GM04504 (cell line): ENCODE measurements at regions not wholly inside any gene's neighbourhood (a gene's known extent, or its start where the extent isn't known, plus 50 kb on each side); places are given as distances from the start of the nearest gene placed in this dataset.

Experiments
- DNase-seq: peaks from one replicate; pipeline ENCODE4 v3.0.0-alpha.2; 2012; ENCODE audit warnings: low read depth

DNA sequence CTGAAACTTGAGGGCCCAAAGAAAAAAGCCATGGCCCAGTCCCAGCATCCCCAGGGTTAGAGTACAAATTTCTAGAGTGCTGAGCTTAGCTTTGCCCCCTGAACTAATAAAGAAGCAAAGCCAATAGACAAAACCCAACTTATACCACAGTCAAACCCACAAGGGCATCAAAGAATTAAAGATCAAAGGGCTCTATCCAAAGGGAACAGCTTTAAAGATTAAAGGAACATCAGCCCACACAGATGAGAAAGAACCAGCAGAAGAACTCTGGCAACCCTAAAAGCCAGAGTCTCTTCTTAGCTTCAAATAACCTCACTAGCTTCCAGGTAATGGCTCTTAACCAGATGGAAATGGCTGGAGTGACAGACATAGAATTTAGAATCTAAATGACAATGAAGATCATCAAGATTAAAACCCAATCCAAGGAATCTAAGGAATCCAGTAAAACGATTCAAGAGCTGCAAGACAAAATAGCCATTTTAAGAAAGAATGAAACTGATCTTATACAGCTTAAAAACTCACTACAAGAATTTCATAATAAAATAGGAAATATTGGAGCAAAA, 93.9 kb downstream of the YIPF5 start:
- no peak for DNase-seq

DNA sequence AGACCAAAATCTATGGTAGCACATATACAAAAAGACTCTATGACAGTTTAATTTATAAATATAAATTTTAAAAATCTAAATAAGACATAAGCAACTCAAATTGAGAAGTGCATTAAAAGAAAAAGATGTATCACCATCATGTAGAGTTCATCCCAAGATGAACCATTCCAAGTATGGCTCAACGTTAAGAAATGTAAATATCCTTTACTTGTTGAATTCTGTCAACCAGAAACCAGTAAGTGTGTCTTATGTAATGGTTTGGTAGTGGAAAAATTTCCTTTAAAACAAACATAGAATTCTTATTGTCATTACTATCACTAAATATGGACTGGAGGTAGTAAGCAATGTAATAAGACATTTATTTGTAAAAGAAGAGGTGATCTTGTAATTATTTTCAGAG, 87.3 kb downstream of the YIPF5 start:
- no peak for DNase-seq

DNA sequence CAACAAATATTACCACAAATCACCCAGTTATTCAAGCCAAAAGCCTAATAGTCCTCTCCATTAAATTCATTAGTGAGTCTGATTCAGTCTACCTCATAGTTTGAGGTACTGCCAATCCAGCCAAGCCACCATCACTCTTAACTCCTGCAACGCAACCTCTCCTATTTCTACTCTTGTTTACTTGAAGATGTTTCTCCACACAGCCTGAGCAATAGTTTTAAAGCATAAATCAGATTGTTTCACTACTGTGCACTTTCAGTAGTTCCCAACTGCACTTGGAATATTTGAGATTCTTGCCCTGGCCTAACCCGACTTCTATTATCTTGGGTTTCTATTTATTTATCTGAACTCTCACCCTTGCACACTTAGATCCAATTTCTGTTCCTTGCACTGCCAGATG, 85.5 kb downstream of the YIPF5 start:
- no peak for DNase-seq

DNA sequence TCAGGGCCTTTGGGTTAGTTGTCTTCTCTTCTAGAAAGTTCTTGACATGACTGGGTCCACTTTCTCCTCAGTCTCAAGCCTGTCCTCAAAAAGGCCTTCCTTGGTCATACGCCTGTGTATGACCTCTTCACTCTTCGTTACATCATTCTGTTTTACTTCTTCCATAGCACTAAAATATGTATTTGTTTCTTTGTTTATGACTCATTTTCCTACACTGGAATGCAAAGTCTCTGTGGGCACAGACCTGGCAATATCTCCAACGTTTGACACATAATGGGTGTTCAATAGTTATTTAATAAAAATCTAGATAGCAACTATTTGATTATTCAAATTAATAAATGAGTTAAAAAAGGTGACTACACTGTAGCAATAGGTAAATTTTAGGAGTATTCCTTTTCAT, 85.1 kb downstream of the YIPF5 start:
- no peak for DNase-seq

DNA sequence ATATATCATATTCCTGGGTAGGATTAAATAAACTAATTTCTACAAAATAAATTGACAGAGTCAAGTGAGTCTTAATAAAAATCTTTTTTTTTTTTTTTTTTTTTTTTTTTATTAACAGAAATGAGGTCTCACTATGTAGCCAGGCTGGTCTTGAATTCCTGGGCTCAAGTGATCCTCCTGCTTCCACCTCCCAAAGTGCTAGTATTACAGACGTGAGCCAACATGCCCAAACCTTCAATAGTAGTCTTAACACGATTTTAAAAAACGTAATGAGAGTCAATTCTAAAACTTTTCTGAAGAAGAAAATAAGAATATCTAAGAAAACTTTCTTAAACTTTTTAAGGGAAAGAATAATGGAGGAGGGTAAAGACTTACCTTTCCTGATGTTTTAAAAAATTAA, 84.2 kb downstream of the YIPF5 start:
- DNase-seq, result no peak

DNA sequence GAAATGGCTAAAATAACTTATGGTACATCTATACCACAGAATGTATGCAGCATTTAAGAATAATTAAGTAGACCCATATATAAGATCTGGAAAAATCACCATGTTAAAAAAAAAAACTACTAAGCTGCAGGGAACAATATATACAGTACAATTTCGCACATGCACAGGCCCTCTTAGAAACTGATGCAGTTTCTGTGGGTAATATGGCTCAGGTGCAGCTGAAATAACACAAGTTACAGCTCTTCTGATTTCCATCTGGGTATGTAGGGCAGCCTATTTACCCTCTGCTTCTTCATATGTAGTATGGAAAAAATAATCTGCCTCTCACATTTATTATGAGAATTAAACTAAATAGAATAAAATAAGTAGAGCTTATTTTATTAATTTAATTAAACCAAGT, 82.9 kb downstream of the YIPF5 start:
- no peak for DNase-seq

DNA sequence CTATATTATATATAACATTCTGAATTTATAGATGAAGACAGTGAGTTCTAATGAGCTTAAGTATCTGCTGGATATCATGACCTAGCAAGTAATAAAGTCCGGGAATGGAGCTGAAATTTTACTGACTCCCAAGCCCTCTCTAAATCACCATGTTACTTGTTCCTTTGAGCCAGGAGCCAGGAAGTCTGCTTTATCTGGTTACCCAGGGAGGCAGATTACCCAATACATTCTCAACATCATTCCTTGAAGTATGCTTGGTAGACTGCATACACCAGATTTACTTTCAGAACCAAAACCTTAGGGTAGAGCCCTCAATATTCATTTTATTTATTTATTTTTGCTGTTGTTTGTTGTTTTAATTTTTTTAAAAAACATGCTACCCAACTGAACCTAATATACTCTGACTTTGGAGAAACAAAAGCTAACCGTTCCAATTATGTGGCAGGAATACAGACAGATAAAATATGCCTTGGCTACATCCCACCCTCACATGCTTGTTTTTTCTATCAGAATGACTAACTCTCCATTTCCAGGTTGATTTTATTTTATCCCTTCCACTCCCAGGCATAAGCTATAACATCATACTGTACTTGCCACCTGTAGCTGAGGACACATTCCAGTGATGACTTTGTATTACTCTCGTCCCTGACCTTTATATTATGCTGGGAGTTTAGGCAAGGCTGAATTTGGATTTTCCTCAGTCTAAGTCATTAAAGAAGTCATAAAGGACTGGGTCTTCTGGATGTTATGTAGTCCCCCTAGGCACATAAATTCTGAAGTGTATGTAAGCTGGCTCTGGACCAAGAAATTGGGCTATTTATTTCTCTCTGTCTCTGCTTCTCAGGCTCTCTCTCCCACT, 82.0 kb downstream of the YIPF5 start:
- no peak for DNase-seq

DNA sequence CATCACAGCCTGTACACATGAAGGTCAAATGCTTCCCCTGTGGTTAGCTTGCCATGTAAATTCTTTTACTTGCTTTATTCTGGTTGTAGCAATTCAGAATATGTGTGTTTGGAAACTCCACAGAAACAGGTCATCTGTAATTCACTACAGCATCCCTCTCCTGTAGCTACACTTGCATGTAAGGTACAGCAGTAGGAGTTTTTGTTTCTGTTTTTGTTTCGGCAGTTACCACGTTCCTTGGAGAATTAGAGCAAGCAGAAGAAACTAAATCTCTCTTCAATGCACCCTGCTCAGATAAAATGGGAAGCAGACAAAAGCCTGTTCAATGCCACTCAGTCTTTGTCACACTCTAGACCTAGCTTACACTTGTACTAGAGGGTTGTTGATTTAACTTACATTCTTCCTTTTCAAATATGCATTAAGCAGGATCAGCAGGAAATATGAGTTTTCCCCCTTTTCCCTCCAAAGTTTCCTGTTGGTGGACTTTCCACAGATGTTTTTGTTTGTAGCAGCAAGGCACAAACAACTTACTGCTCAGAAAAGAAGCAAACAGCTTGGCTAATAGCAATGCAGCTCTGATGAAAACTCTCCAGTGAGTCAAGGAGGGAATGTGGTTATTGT, 80.9 kb downstream of the YIPF5 start:
- DNase-seq, result no peak

DNA sequence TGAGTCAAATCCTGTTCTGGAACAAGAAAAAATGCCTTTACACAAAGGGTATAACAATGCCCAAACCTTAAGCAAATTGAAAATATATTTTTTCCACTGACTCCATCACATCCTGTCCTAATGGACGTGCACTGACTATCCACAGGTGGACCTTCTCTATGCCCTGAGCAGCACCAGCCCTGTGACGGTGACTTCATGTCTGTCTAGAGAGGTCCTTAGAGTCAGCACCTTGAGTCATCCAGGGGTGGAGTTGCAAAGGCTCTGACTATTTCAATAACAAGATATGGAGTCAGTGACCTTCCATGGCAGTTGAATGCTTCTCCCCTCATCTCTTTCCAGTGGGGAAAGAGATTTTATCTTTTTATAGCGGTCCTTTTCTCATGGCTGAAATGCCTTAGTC, 78.0 kb downstream of the YIPF5 start:
- DNase-seq, result no peak

DNA sequence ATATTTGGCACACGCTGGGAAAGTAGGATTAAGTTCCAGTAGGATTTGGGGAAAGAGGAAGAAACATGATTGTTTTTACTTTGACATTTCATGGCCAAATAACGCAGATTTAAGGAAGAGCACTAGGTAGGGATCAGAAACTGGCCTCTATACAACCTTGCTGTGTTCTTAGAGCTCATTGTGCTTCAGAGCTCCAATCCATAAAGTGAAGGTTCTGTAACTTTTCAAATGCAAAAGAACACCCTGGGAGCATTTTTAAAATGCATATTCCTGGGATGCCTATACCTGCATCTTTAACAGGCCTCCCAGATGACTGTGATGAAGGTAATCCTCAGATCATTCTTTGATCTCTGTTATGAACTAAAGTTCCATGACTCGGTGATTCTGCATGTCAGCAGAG, 77.1 kb downstream of the YIPF5 start:
- no peak for DNase-seq

DNA sequence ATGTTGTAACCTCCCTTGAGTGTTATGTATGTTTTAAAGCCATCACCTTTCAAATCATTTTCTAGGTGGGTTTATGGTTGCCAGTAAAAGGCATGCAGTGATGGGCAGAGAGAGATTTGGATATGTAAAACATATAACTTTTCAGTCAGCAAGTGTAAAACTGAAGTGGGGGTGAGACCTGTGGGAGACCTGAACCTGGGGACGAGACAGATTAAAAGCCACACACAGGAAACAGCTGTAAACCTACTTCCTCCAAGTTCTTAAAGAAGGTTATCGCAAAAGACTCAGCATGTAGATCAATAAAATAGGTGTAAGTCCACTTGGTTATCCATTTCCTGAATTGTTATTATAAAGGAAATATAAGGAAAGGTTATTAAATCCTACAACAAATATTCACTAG, 76.6 kb downstream of the YIPF5 start:
- DNase-seq, result no peak

DNA sequence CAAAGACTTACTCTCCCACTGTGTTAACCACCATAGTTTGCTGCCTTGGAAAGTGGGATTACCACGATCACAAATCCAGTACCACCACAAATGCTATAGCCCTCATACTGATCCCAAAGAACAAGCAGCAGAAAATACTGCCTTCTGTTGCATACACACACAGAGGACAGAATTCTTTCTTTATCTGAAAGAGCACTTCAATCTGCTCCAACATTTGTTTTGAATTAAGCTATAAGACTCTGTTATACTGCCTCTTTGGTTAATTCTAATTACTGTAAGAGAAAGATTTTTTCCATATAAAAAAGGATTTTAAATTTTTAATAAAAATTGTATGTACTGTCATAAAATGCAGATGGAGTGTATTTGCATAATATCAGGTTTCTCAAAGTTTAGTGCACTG, 69.8 kb downstream of the YIPF5 start:
- DNase-seq, result no peak

DNA sequence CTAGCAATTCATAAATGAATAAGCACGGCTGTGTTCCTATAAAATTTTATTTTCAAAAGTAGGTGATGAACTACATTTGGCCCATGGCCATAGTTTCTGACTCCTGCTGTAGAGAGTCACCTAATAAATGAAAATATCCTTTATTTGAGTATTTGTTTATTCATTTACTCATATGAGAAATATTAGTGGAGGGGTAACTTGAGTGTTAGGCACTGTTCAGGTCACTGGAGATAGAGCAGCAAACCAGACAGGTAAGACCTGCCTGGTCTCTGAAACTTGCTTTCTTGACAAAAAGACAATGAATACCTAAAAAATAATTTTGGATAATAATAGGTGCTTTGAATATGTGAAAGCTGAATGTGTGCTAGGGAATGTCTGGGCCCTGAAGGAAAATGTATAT, 68.8 kb downstream of the YIPF5 start:
- DNase-seq, result no peak

DNA sequence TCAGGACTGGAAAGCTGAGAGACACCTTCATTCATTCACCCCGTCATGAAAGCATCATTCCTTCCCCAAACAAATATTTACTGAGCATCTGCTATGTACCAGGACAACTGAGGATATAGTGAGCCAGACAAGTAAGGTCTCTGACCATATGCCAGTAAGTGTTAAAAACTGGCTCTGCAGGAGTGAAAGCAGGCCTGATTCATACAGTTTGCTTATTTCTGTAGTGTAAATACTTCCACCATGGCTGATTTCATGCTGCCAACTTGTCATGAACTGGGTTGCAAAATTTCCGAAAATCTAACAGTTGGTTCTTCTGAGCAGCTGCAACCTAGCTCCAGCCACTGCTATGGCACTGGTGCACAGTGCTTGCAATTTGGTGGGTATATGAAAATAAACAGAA, 68.1 kb downstream of the YIPF5 start:
- DNase-seq, result no peak

DNA sequence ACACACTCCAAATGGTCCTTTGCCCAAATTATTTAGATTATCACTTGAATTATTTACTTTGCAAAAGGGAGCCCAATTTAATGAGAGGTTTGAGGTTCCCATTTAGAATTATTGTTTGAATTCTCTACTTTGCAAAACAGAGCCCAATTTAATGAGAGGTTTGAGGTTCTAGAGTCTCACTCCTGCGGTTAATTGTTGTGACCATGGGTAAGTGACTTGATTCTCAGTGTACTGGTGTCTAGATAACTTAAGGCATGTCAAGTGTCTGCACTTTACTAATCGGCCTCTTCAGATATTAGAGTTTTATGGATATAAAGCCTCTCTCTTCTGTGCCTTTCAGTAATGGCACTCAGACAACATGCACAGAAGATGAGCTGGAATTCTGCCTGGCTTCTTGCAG, 67.5 kb downstream of the YIPF5 start:
- no peak for DNase-seq

DNA sequence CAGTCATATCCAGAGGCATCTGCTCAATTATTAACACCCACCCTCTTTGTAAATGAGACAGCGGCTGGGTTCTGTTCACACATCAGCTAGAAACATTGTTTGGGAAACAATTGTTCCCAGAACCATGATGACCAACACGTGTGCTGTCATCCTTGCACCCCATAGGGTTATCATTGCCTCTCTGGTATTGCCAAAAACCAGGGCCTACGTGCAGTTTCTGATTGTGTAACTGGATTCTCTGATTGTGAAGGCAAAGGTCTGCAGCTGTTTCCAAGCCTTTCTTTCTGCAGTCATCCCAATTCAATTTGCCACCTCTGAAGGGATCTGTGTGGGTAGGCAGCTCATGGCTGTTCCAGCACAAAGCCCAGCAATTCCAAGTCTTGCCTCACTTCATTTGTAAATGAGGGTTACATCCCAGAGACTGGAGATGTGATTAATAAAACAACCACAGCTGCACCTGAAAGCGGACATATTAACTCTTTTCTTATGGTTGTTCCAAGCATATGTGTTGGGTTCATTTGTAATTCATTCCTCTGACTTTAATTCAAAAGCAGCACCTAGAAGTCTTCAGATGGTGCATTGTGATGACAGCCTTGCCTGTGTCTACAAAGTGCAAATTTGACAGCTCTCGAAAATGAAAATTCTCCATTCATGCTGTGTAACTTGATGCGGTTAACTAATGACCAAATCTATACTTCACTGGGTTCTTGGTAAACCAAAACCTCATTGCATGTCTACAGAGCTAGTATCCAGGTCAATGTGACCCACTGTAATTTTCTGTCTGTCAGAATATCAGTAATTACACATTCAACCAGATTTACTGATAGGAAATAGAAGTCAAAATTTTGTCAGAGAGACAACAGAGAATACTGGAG, 66.6 kb downstream of the YIPF5 start:
- DNase-seq, result no peak

DNA sequence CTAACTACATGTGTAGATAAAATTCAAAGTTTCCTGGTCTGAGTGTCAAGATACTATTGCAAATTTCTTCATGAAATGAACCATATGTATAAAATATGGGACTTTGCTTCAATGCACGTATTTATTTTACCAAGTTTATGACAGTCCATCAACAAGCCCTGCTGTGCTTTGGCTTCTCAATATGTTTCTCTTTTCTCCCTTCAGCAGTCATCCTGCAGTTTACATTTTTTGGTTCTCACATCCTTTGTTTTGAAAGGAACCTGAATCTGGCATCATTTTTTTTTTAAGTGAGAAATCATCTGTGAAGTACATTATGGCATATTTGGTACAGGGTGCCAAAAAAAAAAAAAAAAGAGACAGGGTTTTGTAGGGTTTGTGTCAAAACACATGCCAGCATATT, 65.1 kb downstream of the YIPF5 start:
- no peak for DNase-seq

DNA sequence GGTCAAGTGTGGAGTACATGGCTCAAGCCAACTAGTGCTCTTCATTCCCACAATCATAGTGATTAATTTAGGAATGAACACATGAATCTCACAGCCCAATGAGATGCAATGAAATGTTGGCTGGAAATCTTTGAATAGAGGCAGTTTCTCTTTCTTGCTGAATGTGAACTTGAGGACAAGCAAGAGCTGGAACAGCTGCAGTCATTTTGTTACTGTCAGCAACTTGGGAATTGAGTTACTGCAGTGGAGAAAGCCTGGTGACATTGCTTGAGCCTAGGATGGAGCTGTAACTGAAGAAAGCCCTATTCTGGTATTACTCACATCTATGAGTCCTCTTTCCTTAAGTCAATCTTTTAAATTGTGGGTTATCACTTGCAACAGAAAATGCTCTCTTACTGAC, 62.3 kb downstream of the YIPF5 start:
- DNase-seq, result no peak
